ENCODE measurements at regions not wholly inside any gene's neighbourhood (a gene's known extent, or its start where the extent isn't known, plus 50 kb on each side); places are given as distances from the start of the nearest gene placed in this dataset.
A peak's percentile ranks its signal among the peaks of the same experiment; 100 is the strongest.

- peak; percentile 87 for DNase-seq (ENCODE audit: low spot score)
- in situ Hi-C loops (cut with HindIII; ENCODE audit: low sequenced_read_pairs), result no loop called here
These were observed 137.3 kb downstream of the SEC61B start for GRCh38 chr9:99359336-99359735.

- DNase-seq (ENCODE audit: low spot score), result peak; percentile 98
- in situ Hi-C loops (cut with HindIII; ENCODE audit: low sequenced_read_pairs), result no loop called here
These were observed 137.9 kb downstream of the SEC61B start for GRCh38 chr9:99360026-99360425.

DNA sequence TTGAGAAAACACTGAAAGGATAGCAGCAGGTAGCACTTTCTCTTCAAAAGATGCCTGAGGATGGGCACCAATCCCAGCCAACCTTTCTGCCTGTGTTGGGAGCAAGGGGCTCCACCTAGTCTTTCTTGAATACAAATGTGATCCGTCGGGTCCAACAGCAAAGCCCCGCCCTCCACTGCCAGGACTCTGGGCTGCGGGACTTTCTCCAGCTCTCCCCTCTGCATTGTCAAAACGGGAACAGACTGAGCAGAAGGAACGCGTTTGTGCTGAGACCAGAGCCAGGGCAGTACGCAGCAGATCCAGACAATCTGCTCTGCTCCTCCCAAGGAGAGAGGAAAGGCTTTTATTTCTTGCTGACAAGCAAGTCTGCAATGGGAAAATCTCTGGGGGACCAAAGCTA lies 139.7 kb downstream of the SEC61B start:
- in situ Hi-C loops (cut with HindIII; ENCODE audit: low sequenced_read_pairs), result no loop called here

DNA sequence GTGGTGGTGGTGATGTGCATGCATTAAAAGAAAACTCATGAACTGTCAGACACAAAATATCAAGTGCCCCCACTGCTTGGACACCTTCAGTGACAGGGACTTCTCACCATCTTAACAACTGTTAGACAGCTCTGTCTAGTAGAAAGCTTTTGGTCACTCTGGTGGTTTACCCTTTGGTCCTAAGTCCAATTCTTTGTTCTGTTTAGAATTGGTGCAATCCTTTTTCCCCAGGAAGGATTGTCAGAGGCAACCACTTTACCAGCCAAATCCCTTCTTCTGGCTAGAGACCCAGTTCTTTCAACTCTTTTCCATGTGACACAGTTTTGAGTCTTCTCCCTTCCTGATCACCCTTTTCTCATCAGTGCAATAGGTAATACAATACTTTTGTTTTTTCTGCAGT lies 140.2 kb downstream of the SEC61B start:
- in situ Hi-C loops (cut with HindIII; ENCODE audit: low sequenced_read_pairs), result no loop called here
- peak; percentile 56 for DNase-seq (ENCODE audit: low spot score)

More for the DNA sequence above, 139.7 kb downstream of the SEC61B start:
- DNase-seq (ENCODE audit: low spot score), result peak; percentile 95

GRCh38 chr9:99363509-99363908 lies 141.4 kb downstream of the SEC61B start:
- DNase-seq (ENCODE audit: low spot score), result no peak
- in situ Hi-C loops (cut with HindIII; ENCODE audit: low sequenced_read_pairs), result no loop called here

DNA sequence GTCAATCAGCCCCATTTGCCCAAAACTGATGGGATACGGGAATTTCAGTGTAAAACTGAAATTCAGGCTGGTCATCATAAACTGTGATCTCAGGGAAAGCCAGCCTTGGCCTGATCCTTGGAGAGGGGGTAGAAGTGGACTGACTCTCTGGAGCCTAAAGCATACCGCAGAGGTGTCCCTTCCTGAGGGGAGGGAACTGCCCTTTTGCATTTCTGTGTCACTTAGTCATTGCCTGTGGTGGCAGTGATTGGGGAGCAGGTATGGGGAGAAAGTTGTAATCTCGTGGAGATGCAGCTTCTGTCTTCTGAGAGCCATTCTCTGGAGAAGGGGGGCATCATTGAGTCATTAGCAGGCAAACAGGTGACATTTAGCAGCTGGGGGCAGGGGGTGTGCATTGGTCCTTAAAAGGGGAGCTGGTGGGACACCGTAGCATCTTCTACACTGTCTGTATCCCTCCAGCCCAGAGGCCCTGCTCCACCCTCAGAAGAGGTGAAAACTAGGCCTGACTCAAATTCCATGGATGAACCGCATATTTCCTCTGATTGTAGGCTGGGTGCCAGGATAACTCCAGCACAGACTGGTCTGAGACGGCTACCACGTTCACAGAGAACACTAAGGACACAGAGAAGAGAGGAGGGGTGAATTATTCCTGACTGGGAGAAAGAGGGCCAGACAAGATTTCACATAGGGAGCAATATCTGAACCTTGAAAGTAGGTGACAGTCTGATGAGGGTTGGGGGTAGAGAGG lies 143.3 kb downstream of the SEC61B start:
- DNase-seq (ENCODE audit: low spot score), result no peak
- in situ Hi-C loops (cut with HindIII; ENCODE audit: low sequenced_read_pairs), result no loop called here

- in situ Hi-C loops (cut with HindIII; ENCODE audit: low sequenced_read_pairs), result no loop called here
These were observed 144.1 kb downstream of the SEC61B start for GRCh38 chr9:99366183-99366582.

DNA sequence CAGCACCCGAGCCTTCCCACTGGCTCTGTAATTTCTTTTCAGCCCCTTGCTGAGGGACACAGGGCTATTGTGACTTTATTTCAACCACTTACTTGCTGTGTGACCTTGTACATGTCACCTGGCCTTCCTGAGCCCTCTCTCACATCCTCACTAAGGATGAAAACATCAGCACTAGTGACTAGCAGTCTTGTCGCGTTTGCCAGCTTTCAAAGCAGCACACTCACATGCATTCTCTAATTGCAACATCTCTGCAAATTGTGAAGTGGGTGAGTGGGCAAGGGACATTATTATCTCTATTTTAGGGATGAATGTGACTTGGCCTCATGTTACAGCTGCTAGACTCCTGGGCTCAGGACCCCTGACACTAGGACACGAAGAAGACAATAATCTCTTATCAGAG lies 144.5 kb downstream of the SEC61B start:
- DNase-seq (ENCODE audit: low spot score), result no peak
- in situ Hi-C loops (cut with HindIII; ENCODE audit: low sequenced_read_pairs), result no loop called here

More at GRCh38 chr9:99366183-99366582, 144.1 kb downstream of the SEC61B start:
- no peak for DNase-seq (ENCODE audit: low spot score)

DNA sequence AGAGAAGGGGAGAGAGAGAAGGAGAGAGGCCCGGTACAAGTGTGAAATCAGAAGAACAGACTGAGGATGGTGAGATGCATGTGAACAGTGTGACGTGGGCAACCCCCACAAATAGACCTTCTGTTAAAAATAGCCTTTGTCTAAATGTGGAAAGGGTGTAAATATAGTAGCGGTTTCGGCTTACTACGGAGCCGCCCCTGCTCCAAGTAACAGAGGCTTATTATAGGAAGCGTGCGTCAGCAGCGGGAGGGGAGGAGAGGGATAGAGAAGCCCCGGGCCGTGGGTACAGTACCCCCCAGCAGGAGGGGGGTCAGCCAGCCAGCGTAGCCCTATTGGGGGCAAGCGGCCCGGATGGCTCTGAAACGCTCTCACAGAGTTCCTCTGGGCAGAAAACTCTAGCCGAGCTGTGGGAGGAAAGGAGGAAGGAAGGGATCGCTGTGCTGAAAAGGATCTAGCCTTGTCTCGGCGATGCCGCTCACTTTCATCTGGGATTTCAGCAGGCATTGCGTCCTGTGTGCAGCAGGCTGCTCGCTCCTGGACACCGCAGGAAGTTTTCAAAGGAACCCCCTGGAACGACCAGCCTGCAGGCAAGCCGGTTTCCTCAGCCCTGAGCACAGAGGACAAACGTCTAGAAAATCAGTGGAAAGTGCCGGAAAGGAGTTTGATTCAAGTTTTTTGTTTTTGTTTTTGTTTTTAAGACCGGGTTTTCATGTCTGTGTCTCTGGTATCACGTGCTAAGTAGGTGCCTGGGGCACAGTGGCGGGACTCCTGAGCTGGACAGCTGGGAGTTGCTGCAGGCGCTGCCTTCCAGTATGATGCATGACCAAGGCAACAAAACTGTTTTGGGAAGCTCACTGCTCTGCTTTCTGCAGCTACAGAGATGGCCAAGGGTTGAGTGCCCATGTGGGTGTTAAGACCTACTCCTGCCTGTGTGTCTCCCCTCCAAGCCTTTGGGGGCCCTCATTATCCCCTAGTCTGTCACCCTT lies 146.6 kb downstream of the SEC61B start:
- in situ Hi-C loops (cut with HindIII; ENCODE audit: low sequenced_read_pairs), result no loop called here
- DNase-seq (ENCODE audit: low spot score), result peak; percentile 74

DNA sequence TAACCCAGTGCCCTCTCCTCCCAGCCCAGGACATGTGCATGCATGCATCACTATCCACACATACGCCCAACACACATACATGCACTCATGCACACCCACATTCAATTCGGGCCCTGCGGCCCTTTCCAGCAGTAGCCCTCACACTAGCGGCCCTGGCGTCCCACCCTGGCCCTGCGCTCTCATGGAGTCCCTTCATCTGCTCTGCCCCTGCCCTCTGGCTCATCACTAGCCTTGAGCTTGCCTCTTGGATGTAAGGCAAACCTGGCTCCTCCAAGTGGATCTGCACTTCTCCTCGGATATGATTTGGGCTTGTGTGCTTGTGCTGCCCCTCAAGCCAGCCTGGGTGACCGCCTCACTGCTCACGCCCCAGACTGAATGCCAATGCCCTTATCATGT lies 147.2 kb downstream of the SEC61B start:
- no peak for DNase-seq (ENCODE audit: low spot score)
- in situ Hi-C loops (cut with HindIII; ENCODE audit: low sequenced_read_pairs), result no loop called here

DNA sequence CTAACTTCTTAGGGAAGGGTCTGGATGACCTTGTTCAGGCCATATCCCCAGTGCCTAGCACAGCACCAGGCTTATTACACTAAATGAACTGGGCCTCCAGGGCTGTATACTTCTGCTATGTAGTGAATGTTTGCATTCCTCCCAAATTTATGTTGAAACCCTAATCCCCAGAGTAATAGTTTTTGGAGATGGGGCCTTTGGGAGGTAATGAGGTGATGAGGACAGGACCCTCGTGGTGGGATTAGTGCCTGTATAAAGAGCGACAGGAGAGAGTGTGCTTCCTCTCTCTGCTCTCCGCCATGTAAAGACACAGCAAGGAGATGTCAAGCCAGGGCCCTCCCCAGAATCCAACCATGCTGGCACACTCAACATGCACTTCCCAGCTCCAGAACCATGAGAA lies 148.3 kb downstream of the SEC61B start:
- in situ Hi-C loops (cut with HindIII; ENCODE audit: low sequenced_read_pairs), result no loop called here
- no peak for DNase-seq (ENCODE audit: low spot score)

GRCh38 chr9:99371376-99371775 lies 149.3 kb downstream of the SEC61B start:
- in situ Hi-C loops (cut with HindIII; ENCODE audit: low sequenced_read_pairs), result no loop called here
- no peak for DNase-seq (ENCODE audit: low spot score)

GRCh38 chr9:99373912-99374311 lies 151.8 kb downstream of the SEC61B start:
- DNase-seq (ENCODE audit: low spot score), result peak; percentile 97
- in situ Hi-C loops (cut with HindIII; ENCODE audit: low sequenced_read_pairs), result no loop called here

- in situ Hi-C loops (cut with HindIII; ENCODE audit: low sequenced_read_pairs), result no loop called here
- no peak for DNase-seq (ENCODE audit: low spot score)
These were observed 152.7 kb downstream of the SEC61B start for GRCh38 chr9:99374793-99375192.

GRCh38 chr9:99375481-99375880 lies 153.4 kb downstream of the SEC61B start:
- in situ Hi-C loops (cut with HindIII; ENCODE audit: low sequenced_read_pairs), result no loop called here
- DNase-seq (ENCODE audit: low spot score), result no peak

DNA sequence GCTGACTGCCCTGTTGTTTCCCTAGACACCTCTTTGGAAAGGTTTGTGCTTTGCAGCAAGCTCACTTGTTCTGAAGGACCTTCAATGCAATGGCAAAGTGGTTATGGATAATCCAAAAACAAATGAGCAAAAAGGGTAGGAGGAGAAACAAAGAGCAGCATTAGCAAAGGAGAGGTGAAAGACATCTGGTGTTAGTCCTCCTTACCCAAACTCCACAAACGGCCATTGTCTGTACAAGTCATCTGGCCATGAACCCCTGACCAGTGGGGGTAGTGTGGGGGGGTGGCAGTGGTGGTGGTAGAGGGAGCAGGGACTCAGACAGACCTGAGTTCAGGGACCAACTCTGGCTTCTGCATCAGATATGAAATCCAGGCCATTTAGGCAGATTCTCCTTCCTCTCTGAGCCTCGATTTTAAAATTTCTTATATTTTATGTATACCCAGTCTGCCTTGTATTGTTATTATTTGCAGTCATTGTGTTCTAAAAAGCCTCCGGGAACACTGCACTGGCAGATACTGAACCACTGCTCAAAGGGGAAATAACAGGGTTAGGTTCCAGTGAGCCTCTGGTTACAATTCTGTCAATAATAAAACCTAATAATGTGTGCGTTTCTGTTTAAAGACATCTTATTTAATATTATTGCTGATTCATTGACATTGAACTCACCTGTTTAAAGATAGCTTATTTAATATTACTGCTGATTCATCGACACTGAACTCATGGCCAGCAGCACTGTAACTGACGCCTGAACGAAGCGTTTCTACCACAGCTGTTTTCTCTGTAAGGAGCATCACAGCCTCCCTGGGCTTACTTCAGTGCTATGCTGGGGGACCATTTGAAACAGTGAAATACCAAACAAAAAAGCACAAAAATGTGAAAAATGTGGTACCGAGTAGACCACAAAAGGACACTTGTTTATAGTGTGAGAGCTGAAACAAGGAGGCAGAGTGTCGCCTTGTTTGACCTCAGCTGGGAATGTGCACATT lies 156.0 kb downstream of the SEC61B start:
- DNase-seq (ENCODE audit: low spot score), result no peak
- in situ Hi-C loops (cut with HindIII; ENCODE audit: low sequenced_read_pairs), result no loop called here

GRCh38 chr9:99383536-99383935 lies 161.5 kb downstream of the SEC61B start:
- in situ Hi-C loops (cut with HindIII; ENCODE audit: low sequenced_read_pairs), result no loop called here
- no peak for DNase-seq (ENCODE audit: low spot score)

GRCh38 chr9:99385215-99385614 lies 163.1 kb downstream of the SEC61B start:
- in situ Hi-C loops (cut with HindIII; ENCODE audit: low sequenced_read_pairs), result no loop called here
- no peak for DNase-seq (ENCODE audit: low spot score)

DNA sequence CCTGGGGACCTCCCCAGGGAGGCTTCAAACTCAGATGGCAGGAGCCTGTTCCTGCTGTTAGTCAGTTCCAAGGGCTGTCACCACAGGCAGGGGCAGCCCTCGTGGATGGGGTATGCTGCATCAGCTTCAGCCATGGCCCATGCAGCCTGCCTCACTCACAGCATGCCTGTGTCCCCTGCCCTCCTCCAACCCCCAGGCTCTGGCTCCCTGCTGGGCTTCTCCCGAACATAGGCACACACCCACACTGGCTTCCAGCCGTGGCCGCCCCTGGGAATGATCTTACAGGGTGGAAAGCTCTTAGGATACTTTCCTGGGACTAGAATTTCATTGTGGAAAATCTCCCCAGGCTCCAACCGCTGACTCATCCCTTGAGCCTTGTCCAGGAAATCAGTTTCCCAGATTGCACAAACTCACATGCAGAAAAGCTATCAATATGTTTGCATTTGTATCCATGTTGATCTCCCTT lies 163.8 kb downstream of the SEC61B start:
- DNase-seq (ENCODE audit: low spot score), result no peak
- in situ Hi-C loops (cut with HindIII; ENCODE audit: low sequenced_read_pairs), result no loop called here

All from G401 (cell line).